GM04504 (cell line): ENCODE measurements at regions not wholly inside any gene's neighbourhood (a gene's known extent, or its start where the extent isn't known, plus 50 kb on each side); places are given as distances from the start of the nearest gene placed in this dataset.

ENCODE experiments used
- DNase-seq: peaks from one replicate; pipeline ENCODE4 v3.0.0-alpha.2; 2012; ENCODE audit warnings: low read depth

DNA sequence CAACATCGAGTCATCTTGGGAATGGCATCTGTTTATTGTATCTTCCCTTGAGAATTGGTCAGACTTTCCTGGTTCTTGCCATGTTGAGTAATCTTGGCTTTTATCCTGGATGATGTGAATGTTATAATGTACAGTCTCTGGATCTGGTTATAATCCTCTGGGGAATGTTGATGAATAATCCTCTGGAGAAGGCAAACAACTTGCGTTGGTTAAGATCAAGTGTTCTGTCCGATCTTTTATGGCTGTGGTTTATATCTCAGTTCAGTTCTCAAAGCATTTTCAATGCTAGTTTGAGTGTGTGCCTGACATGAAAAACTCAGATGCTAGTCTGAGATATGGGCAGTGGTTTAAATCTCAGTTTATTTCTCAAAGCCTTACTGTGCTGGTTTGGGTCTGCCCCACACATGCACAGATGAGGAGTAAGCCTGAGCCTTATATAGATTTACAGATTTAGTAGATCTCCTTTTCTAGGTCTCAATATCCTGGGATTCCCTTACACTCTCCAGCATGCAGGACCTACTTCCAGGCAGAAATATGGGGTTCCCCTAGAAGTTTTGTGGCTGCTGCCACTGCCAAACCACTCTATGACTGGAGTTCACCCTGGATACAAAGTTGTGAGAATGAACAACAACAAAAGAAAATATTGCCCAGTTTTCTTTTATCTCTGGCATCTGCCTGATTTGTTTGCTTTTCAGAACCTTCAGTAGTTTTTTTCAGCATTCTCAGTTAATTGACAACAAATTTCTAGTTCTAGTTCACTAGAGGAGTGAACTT is 191.8 kb upstream of the MAN1A1 start:
- peak; percentile 99 for DNase-seq

DNA sequence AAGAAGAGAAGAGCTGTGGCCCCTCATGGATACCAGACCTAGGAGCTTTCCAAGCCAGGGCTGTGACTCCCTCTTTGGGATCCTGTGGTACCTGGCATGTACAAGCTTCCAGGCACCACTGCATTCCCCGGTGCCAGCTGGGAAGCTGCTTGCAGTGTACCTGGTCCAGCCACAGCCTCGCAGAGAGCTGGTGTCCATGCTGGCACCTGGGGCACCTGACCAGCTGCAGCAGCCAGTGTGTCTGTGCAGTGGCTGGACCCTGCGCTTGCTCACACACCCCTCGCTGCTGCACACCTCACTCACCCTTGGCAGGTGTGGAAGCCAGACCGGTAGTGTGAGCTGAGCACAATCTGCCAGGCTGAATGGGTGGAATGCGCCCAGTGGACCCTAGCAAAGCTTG is 190.9 kb upstream of the MAN1A1 start:
- DNase-seq = no peak

DNA sequence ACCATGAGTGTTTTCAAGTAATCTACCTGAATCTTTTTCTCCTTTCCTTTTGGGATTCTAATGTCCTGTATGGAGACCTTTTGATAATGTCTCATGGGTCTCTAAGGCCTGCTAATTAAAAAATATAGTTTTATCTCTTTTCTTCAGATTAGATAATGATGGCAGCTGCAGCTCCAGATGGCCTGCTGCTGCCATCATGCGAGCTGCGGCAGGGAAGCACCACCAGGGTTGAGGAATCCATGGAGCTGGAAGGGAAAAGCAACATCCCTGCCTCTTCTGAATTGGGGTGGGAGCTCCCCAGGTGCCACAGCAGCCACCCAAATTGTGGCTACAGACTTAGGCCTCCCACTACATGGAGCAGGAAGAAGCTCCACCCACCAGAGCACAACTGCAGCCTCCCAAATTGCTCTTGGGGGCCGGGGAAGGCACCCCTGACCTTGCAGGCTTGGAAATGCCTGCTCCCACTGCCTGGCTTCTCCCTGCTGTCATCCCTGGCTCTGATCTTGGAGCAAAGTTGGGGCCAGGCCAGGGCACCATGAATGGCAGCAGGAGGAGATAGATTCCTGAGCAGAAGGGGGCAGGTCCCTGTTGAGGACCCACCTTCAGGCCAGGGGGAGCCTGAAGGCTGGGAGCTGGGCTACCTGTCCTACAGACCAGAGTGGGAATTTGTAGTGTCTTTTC is 189.6 kb upstream of the MAN1A1 start:
- DNase-seq = no peak

DNA sequence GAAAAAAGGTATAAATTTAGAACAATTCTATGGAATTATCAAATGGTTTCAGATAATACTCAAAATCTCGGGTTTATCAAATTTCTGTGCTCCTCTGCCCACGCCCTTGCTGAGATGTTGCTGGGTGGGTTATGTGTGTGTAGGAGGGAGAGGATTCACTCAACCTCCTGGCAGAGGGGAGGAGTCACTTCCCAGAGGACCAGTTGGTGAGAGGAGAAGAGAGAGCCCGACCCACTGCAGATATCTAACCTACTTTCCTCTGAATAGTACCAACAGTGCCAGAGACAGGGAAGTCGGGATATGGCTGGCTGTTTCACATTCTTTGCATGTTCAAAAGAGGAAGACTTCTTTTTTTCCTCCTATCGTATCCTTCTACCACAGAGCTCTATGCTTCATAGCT is 187.1 kb upstream of the MAN1A1 start:
- no peak for DNase-seq

DNA sequence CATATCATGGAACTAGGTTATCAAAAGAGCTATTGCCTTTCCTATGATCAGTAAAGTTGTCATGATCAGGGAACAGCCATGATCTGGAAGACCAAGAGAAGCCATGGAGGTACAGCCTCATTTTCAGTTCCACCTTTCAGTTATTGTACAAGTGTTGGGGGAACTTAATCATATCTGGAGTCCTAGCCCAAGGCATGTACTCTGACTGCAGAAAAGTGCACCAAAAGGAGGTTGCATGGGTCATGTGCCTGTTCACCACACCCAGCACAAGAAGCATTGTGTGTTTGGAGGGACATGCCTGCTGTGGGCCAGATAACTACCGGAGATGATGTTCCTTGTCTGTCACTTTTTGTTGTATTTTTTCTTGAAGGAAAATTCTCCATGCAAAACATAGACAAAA is 185.8 kb upstream of the MAN1A1 start:
- DNase-seq = no peak

DNA sequence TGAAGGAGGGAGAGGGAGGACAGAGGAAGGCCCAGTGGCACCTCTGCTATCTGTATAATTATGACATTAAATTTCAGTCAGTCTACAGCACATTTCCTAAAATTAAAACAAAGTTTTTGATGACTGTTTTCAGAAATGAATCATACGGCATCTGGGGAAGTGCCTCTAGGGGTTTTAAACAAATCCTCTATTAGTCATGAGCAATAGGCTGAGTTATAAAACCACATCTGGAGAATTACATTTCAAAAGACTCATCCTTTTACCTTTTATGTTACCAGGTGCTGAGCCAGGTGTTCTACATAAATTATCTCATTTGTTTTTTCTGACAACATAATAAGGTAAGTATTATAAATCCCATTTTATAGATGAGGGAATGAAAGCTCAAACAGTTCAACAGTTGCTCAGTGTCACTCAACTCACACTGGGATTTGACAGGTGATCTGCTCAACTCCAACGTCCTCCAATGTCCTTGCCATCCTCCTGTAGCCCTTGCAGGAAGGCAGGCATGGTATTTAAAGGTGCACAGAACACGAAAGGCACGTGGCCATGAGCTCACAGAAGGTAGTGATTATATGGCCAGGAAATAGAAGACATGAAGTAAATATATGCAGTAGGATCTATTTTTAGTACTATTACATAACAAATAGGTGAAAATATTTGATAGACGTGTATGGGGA is 184.2 kb upstream of the MAN1A1 start:
- peak; percentile 30 for DNase-seq

DNA sequence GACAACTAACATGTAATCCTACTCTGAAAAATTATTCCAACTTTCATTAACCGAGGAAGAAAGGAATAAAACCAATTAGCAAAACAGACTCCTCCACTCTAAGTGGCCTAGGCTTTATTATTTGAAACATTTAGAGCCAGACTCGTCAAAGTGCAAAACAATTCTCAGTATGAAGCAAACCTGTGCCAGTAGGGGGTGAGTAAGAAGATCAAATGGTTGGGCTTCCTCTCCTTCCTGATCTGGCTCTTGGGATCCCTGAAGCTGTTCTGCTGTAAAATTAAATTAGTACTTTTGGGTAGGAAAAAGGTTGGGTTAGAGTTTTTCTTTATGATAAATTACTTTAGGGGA is 177.6 kb upstream of the MAN1A1 start:
- no peak for DNase-seq

DNA sequence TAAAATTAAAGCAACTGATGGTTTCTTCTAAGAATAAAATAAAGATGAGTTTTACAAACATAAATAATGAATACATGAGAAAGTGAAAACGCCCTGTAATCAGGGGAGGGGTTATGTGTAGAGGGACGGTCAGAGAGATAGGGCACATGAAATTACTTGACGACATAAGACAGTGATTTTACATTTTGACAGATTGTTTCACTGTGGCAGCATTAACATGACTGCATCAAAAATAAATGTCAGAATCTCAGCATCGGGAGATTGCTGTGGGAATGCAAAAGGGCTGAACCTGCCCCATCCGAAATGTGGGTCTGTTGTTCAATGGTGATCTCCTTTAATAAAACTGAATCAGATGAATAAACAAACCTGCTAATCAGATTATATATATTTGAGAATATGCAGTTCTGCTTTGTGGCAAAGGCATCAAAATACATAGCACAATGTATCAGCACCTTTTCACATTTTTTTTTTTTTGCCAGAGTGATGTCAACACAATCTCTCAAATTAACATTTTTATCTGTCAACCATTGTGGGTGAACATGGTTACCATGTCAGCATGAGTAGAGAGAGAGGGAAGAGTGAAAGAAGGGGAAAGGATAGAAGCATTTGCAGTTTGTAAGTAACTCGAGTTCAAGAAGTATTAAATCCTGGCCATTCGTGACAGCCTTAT is 177.1 kb upstream of the MAN1A1 start:
- DNase-seq = no peak

DNA sequence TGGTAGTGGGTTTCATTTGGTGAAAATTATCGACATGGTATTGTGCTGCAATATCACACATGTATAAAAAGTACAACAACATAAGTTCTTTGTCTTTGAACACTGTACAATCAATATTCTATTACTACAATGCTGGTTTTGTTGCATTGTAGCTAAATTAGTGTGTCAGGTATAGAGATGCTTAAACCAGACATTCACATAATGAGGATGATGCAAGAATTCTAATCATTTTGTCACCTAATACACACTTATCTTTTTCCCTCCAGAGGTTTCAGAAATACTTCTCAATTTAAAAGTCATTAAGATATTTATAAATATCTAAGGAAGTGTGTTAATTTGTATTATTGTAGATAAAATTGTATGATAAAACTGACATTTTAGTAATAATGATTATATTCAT is 174.8 kb upstream of the MAN1A1 start:
- no peak for DNase-seq

DNA sequence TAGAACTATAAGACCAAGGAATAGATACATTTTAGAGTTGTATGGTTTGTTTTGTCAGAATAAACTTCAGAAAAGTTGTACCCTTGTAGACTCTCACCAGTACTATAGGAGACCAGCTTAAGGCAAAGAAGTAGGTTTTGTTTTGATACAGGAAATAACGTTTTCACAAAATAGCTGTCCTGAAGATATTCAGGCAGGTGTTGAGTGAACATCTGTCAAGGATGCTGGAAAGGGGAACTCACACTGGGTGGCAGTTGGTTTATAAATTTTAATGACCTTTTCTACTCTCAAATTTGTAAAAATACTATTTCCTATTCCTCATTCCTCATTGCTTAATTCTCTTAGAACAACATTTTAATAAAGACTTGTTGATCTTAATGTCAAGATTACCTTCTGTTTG is 174.0 kb upstream of the MAN1A1 start:
- no peak for DNase-seq

DNA sequence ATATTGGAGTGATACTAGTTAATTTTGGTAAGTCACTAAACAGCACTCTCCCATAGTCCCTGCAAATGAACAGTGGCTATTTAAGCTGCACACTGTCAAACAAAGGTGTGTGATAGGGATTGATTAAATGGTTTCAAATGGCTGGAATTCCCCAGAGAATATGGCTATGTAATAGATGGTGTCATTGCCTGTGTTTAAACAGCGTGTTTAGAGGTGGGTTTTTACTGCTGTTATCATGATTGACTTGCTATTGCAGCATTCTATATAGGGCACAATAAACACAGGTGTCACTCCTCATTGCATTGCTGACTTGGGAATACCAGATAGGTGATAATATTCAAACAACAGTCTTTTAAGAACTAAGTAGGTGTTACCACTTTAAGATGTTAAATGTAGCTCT is 171.7 kb upstream of the MAN1A1 start:
- DNase-seq = no peak

DNA sequence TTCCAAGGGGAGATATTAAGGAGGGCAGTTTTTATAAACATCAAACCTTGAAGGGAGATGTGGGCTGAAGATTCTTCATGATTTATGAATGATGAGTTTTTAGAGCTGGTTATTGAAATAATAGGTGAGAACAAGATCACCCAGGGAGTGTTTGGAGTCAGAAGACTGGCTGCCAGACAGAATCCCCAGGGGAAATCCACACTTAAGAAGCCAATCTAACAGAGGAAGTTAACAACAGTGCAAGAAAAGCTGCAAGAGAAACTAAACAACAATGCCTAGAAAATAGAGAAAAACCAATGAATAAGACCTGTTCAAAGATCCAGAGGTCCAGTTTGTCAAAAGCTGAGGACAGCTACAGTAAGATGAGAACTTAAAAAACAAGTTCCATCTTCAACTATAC is 167.9 kb upstream of the MAN1A1 start:
- DNase-seq = no peak

DNA sequence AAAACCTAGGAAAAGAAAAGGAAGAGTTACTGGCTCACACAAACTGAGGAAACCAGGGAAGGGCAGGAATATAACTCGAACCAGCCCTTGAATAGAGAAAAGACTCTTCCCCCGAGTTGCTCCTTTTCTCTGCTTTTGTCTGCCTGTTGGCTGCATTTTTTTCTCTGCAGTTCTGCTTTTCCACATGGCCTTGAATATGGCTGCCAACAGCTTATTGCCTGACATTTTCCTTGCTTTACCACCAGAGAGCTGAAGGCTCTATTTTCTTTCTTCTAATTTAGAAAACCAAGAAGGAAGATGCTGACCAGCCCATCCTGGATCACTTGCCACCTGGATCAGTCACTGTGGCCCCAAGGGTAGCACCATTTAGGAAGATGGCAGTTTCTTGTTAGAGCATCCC is 164.8 kb upstream of the MAN1A1 start:
- DNase-seq = no peak

DNA sequence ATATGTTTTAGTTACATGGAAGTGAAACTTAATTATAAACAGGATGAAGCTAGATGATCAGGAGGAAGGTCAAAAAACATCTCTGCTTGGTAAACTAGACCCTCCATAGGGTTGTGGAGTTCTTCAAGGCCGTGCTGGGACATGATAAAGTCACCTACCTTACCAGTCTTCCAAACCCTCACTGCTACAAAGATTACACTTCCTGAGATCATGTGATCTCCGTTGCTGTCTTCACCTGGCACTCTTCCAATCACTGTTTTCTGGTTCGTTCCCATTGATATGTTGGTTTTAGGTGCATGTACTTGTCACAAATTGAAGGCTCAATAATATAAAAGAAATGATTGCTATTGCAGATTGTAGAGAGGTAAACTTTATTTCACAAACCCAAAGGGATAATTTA is 161.5 kb upstream of the MAN1A1 start:
- DNase-seq = no peak

DNA sequence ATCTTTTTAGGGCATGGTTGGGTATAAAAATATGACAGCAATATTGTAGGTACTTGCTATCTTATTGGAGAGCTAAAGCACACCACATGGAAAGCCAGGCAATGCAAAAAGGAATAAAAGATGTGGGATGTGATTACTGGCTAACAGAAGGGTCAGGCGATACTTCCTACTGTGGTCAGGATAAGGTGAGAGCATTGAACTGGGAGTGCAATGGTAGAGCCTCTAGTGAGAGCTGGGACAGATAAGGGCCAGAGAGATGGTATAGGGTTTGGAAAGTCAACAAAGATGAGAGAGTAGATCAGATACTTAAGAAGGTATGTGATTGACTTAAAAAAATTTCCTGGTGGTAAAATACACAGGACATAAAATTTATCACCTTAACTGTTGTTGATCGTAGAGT is 160.7 kb upstream of the MAN1A1 start:
- no peak for DNase-seq

DNA sequence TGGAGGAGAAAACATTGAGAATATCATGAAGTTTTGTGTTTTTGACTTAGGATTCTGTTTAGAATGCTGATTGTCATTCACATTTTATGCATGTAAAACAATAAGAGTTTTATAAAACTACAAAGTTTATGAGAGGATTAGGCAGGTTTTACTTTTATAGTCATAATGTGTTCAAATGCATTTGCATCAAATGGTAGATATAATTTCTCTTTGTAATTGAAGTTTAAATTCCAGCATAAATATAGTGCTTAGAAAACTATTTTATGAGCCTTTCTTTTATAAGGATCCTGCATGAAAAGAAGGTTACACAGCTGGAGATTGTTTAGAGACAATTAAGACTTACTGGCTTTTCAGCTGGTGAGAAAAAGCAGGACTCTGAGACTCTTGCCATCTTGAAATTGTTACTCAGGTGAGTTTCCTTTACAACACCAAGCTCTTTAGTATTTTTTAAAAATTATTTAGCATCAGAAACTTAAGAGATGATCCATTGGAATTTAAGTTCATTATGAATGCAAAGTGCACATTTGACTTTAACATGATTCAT is 157.1 kb upstream of the MAN1A1 start:
- DNase-seq = no peak

DNA sequence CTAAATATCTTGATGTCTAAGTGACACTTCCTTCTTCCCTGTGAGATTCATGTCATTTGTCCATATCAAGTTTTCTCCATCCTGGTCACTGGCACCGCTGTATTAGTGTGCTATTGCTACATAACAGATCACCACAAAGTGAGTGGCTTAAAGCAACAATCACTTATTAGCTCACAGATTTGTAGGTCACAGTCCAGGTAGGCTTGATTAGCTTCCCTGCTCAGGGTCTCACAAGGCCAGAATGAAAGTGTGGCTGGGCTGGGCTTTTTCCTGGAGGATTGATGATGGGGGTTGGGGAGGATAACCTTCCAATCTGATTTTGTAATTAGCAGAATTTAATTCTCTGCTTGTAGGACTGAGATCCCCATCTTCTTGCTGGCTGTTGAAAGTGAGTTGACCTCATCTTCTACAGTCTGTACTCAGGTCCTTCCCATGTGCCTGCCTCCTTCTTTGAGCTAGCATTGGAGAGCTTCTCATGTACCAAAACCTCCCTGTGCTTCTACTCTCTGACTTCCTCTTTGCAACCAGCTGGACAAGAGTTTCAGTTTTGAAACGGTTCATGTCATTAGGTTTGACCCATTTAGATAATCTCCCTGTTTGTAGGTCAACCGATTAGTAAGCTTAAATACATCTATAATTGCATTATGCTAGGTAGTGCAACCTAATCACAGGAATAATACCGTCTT is 152.4 kb upstream of the MAN1A1 start:
- DNase-seq = no peak

DNA sequence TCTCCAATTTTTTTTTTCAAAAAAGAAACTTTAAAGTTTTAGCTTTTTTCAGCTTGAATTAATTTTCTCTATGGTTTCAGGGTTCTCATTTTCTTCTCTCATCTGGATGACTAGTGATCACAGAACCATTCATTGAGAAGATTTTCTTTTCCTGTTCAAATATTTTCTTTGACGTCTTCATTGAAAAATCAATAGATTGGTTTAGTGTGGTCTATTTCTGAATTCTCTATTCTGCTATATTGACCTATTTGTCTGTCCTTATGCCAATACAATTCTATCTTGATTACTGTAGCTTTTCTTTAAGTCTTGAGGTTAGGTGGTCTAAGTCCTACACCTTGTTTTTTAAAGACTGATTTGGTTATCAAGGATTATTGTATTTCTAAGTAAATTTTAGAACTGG is 150.2 kb upstream of the MAN1A1 start:
- no peak for DNase-seq

DNA sequence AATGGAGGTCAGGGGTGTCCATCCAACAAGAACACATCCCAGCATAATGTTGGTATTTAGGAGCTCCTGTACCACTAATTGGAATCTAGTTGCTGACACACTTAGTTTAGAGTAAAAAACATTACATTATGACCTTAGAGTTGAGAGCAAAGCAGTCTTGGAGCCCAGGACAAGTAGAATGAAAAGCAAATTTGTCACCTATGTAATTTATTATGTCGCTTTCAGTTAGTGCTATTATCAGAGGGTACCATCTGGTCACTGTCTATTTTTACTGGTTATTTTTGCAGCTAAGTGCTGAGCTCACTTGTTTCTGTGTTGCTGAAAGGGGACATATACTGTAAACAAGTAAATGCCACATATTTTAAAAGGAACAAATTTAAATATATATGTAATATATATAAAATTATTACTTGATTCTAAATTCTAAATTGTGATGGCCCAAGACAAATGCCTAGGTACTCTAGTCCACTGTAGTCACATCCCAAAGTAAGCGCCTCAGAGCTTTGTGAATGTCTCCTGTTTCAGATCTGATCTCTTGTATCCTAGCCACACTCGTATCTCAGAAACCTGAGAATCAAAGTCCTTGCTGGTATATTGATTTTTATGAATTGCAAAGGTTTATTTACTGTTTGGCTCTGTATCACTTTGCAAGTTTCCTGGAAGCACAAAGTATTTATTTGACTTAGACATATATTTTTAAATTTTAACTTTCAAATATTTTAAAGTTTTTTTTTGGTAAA is 148.6 kb upstream of the MAN1A1 start:
- DNase-seq = no peak

DNA sequence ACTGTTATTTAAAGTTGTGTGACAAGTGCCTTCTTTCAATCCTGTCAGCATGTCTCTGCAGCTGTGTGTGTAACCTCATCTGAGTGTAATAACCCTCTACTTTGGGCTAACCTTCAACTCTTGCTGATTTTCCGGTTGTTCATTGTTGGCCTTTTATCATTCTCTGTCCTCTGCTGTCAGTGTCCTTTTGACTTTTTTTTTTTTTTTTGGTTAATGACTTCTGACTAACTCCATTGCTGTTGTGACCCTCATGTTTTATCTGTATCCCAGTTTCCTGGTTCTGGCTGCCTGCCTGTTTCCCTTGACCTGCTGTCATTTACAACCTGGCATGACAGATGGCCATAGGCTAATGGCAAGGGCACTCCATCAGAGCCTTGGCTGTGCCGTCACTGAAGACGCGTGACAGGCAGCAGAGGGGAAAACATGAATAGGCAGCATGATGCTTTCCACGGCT is 145.7 kb upstream of the MAN1A1 start:
- DNase-seq = no peak

DNA sequence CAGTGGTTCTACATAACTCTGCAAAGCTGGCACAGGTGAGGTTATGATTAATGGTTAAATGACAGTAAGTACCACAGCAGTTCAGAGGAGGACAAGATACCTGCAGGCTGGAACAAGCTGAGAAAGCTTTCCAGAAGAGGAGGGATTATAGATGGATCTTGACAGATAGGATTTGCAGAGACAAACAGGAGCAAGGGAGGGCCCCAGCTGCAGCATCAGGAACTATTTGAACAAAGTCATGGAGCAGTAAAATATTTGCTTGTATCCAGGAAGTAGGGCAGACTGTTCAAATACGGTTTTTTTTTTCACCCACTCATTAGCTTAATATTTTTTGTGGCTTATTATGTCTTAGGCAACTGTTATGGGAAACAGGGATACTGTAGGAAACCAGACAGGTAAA is 144.4 kb upstream of the MAN1A1 start:
- DNase-seq = no peak
